ENCODE measurements at regions not wholly inside any gene's neighbourhood (a gene's known extent, or its start where the extent isn't known, plus 50 kb on each side); places are given as distances from the start of the nearest gene placed in this dataset.
"Not testable (repeated sequence)": the region's sequence is repeated elsewhere in the genome, so short reads cannot be mapped to it uniquely, and the experiment has no call there.

GRCh38 chr14:98916476-98916875 lies 355.5 kb downstream of the BCL11B start:
- TF ChIP-seq CTCF (IDR thresholded peaks at IDR 0.05; ENCODE audit: insufficient read depth, missing control alignments) = no peak
- DNase-seq (ENCODE audit: insufficient read length, low spot score) = no peak
- FAIRE-seq = no peak

- no peak for TF ChIP-seq CTCF (IDR thresholded peaks at IDR 0.05; ENCODE audit: insufficient read depth, missing control alignments)
- FAIRE-seq (no peak), DNase-seq (ENCODE audit: insufficient read length, low spot score) (no peak)
Observed at GRCh38 chr14:98919434-98919833, 352.6 kb downstream of the BCL11B start.

- DNase-seq (ENCODE audit: insufficient read length, low spot score); FAIRE-seq: not testable (repeated sequence)
Observed at GRCh38 chr14:98921306-98921705, 350.7 kb downstream of the BCL11B start.

DNA sequence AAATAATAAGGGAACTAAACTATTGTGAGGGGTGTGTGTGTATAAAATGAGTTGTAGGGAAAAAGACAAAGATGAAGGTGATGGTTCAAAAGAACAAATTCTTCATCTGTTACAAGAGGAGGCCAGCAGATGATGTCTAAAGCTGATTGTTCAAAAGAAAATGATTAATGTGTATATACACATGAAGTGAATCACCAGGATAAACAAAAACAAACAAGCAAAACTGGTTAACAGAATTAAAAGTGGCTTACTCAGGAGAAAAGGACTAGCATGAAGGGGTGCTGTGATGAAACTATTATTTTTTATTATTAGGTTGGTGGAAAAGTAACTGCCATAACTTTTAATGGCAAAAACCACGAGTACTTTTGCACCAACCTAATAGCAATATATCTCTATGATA lies 348.4 kb downstream of the BCL11B start:
- FAIRE-seq (no peak), DNase-seq (ENCODE audit: insufficient read length, low spot score) (no peak)
- TF ChIP-seq CTCF (IDR thresholded peaks at IDR 0.05; ENCODE audit: insufficient read depth, missing control alignments) = no peak

- FAIRE-seq (no peak), DNase-seq (ENCODE audit: insufficient read length, low spot score) (no peak)
- TF ChIP-seq CTCF (IDR thresholded peaks at IDR 0.05; ENCODE audit: insufficient read depth, missing control alignments) = no peak
Observed at GRCh38 chr14:98924046-98924445, 348.0 kb downstream of the BCL11B start.

- no peak for FAIRE-seq
Observed at GRCh38 chr14:98925354-98926040, 346.5 kb downstream of the BCL11B start.

GRCh38 chr14:98926146-98926545 lies 345.9 kb downstream of the BCL11B start:
- no peak for TF ChIP-seq CTCF (IDR thresholded peaks at IDR 0.05; ENCODE audit: insufficient read depth, missing control alignments)

More at GRCh38 chr14:98925354-98926040, 346.5 kb downstream of the BCL11B start:
- no peak for TF ChIP-seq CTCF (IDR thresholded peaks at IDR 0.05; ENCODE audit: insufficient read depth, missing control alignments)
- DNase-seq (ENCODE audit: insufficient read length, low spot score) = no peak

More at GRCh38 chr14:98926146-98926545, 345.9 kb downstream of the BCL11B start:
- no peak for FAIRE-seq
- DNase-seq (ENCODE audit: insufficient read length, low spot score) = no peak
